MG63 (cell line): ENCODE measurements at regions not wholly inside any gene's neighbourhood (a gene's known extent, or its start where the extent isn't known, plus 50 kb on each side); places are given as distances from the start of the nearest gene placed in this dataset.
"Not testable (repeated sequence)": the region's sequence is repeated elsewhere in the genome, so short reads cannot be mapped to it uniquely, and the experiment has no call there.

Experiments used
- DNase-seq: peaks from one replicate; pipeline ENCODE4 v3.0.0-alpha.2; 2020
- H3K27me3 ChIP-seq: fragments of 250-450 bp; sonication (Bioruptor Pico); 2 replicates; pipeline ENCODE4 v1.5.1; 2020; ENCODE audit warnings: mild to moderate bottlenecking, moderate library complexity
- H3K36me3 ChIP-seq: fragments of 250-450 bp; sonication (Bioruptor Pico); 2 replicates; pipeline ENCODE4 v1.5.1; 2020; ENCODE audit warnings: mild to moderate bottlenecking, moderate library complexity
- H3K4me3 ChIP-seq: fragments of 250-450 bp; sonication (Bioruptor Pico); 2 replicates; pipeline ENCODE4 v1.5.1; 2020; ENCODE audit warnings: mild to moderate bottlenecking, moderate library complexity
- H3K9me3 ChIP-seq: fragments of 250-450 bp; sonication (Bioruptor Pico); 2 replicates; pipeline ENCODE4 v1.5.1; 2020; ENCODE audit warnings: mild to moderate bottlenecking, moderate library complexity

DNA sequence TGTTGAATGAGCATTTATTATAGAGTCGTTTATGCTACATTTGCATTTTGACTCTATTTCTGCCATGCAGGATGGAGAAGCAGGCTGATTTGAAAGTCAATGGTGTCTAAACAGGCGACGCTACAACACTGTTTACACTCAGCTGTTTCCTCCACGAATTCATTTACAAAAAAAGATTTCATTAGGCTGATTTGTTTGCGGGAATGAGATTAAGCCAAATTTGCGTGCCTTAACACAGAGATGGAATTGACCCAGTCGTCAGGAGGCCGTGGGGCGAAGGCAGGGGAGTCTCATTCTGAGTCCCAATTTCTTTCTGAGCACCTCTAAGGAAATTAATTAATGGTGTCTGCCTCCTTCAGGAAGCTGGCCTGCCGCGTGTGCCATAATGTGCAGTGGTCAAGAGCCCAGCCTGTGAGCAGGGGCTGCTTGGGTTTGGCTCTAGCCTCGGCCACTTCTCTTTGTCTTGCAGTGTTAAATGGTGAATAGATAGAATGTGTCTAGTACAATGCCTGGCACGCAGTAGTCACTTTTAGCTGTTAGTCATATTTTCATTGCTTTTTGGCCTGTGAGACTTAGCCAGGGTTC lies 88.6 kb upstream of the NKD1 start:
- Histone ChIP-seq H3K36me3 (no peaks in the 10 kb centered on the region), H3K9me3 (no peaks in the 10 kb centered on the region), H3K4me3 (no peak overlapping the region), H3K27me3 (no peaks in the 10 kb centered on the region)
- DNase-seq, result no peak

DNA sequence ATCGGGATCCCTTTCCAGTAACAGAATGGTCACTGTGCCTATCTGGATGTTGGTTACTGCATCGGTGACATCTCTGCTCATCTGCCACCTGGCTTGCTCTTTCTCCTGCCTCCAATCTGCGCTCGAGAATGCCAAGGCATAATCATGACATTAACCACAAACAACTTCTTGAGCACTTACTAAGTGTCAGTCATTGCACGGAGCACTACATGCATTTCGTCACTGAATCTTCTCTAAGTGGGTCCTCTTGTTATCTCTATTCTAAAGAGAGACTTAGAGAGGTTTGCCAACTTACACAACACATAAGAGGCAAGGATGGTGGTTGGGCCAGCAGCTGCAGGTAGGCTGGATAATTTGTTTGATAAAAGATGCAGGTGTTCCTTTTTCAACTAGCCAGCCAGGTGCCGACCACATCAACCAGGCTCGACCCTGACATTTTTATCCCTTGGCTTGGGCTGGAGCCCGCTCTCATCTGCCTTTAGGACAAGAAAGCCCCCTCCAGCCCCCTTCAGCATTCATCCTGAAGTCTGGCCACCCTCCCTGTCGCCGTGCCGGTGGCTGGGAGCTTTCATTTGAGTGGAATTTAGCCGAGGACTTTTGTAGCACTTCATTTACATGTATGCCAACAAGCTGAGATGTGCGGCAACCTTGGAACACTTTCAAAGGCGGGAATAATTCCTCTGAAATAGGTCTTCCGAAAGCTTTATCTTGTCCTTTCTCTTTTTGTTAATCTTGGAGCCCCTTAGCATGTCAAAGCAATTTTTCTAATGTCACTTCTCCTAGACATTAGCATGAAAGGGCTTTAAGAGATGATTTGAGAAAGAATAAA lies 89.3 kb upstream of the NKD1 start:
- H3K36me3 ChIP-seq, result no peaks in the 10 kb centered on the region
- H3K27me3 ChIP-seq, result no peaks in the 10 kb centered on the region
- no peaks in the 10 kb centered on the region for H3K9me3 ChIP-seq
- no peak for DNase-seq
- H3K4me3 ChIP-seq, result no peak overlapping the region

DNA sequence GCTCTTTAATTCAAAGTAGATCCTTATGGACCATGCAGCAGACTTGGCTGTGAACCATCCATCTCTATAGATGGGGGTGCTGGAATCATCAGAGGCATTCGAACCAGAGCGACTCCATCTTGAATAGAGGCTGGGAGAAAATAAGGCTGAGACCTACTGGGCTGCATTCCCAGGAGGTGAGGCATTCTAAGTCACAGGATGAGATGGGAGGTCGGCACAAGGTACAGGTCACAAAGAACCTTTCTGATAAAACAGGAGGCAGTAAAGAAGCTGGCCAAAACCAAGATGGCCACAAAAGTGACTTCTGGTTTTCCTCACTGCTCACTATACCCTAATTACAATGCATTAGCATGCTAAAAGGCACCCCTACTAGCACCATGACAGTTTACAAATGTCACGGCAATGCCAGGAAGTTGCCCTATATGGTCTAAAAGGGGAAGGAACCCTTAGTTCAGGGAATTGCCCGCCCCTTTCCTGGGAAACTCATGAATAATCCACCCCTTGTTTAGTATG lies 89.2 kb upstream of the BRD7 start:
- H3K4me3 ChIP-seq, result no peak overlapping the region
- H3K27me3 ChIP-seq, result no peaks in the 10 kb centered on the region
- DNase-seq, result no peak
- no peaks in the 10 kb centered on the region for H3K9me3 ChIP-seq
- no peaks in the 10 kb centered on the region for H3K36me3 ChIP-seq

DNA sequence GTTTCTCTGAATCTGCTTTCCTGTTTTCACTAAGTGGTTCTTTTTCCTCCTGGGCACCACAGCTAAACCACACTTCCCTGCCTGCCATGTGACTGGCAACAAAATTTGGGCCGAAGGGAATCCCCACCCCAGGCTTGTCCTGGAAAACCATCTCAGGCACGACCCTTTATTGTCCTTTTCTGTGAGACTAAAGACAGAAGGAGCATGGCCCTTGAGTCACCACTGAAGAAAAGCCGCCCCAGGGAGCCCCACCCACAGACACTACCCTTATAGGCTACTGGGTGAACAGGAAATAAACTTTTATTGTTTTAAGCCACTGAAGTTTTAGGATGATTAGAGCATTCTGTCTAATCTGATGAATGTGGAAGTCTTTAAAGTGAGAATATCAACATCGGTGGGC lies 88.6 kb upstream of the BRD7 start:
- DNase-seq, result no peak
- no peaks in the 10 kb centered on the region for H3K27me3 ChIP-seq
- no peak overlapping the region for H3K4me3 ChIP-seq
- H3K9me3 ChIP-seq, result no peaks in the 10 kb centered on the region
- no peaks in the 10 kb centered on the region for H3K36me3 ChIP-seq

DNA sequence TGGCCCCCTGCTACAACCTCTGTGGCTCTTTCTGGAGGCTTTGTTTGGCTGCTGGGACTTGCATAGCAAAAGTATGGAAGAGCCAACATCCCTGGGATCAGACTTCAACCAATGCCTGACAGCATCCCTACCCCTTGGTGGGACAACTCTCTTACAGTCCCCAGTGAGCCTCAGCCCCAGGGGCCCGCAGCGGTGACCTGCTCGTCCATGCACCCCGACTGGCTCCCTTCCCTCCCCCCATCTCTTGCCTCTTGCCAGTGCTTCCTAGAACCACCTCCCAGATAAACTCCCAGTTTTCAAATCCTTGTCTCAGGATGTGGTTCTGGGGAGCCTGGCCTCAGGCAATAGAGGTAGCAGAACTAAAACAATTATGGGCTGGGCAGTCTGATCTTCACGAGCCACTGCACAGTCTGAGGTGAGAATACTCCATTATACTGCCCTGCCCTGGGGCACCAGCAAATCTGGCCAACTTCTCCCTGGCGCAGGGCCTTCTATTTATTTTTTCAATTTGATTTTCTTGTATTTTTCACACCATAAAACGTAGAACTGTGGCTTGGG lies 86.6 kb upstream of the BRD7 start:
- H3K36me3 ChIP-seq, result no peaks in the 10 kb centered on the region
- no peaks in the 10 kb centered on the region for H3K9me3 ChIP-seq
- H3K4me3 ChIP-seq, result no peak overlapping the region
- DNase-seq, result no peak
- no peaks in the 10 kb centered on the region for H3K27me3 ChIP-seq

DNA sequence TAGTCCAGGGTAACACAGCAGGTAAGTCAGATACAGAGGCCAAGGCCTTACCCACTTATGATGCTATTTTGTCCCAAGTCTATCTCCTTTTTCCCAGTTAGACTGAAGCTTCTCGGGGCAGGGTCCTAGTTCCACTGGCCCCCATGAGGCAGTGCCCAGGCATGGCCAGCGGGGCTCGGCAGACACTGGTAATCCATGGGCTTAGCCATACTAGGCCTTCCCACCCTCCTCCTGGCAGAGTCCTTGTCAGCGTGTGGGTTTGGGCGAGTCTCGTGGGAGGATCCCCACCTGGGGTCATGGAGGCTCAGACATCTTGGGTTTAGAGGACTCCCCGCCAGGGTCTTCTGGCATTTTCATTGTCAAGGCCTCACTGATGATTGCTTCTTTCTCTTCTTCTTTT lies 84.7 kb upstream of the BRD7 start:
- H3K27me3 ChIP-seq, result no peaks in the 10 kb centered on the region
- H3K4me3 ChIP-seq, result no peak overlapping the region
- no peaks in the 10 kb centered on the region for H3K9me3 ChIP-seq
- no peak for DNase-seq
- no peaks in the 10 kb centered on the region for H3K36me3 ChIP-seq

DNA sequence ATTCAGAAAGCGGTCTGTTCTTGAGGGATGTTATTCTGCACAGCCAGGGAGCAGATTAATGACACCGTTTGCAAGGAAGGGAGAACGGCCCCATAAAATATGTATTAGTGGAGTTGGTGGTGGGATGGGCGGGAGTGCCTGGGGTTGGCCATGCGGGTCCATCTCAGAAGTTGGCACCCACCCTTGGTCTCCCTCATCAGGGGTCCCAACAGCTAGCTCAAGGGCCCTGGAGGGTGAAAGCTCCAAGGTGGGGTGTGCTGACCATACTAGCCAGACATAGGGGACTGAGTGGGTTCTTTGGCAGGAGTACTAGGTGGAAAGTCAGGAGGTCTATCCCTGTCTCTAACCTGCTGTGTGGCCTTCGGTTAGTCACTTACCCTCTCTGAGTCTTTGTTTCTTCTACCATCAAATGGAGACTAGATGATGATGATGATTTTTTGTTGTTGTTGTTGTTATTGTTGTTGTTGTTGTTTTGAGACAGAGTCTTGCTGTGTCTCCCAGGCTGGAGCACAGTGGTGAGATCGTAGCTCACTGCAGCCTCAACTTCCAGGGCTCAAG lies 83.2 kb upstream of the BRD7 start:
- no peak for DNase-seq
- H3K9me3 ChIP-seq, result no peaks in the 10 kb centered on the region
- no peak overlapping the region for H3K4me3 ChIP-seq
- no peaks in the 10 kb centered on the region for H3K27me3 ChIP-seq
- H3K36me3 ChIP-seq, result no peaks in the 10 kb centered on the region

DNA sequence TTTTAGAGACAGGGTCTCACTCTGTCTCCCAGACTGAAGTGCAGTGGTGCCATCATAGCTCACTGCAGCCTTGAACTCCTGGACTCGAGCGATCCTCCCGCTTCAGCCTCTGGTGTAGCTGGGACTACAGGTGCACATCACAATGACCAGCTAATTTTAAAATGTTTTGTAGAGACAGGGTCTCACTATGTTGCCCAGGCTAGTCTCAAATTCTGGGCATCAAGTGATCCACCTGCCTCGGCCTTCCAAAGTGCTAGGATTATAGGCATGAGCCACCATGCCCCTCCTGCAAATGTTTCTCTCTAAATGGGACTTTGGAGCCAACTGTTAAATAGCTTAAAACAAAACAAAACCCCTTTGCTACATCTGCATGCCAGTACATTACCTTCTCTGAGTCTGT lies 82.2 kb upstream of the BRD7 start:
- Histone ChIP-seq H3K4me3 (no peak overlapping the region), H3K27me3 (no peaks in the 10 kb centered on the region), H3K36me3 (no peaks in the 10 kb centered on the region), H3K9me3 (no peaks in the 10 kb centered on the region)
- no peak for DNase-seq

DNA sequence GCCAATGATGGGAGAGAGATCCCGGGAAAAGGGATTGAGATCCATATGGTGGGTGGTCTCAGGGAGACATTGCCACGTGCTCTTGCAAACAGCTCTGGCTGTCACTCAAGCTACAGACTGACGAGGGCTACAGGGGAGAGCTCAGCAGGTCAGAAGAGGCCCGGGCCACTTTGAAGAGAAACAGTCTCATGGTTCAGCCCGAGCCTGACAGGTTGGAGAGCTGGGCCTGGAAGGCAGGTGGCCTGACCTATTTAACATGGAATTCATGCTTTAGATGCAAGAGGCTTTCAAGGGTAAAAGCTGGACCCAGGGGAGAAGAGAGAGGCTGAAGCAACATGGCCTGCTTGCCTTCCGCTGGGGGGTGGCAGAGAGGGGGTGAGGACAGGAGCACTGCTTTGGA lies 81.0 kb upstream of the BRD7 start:
- no peaks in the 10 kb centered on the region for H3K36me3 ChIP-seq
- H3K9me3 ChIP-seq, result no peaks in the 10 kb centered on the region
- no peak for DNase-seq
- no peak overlapping the region for H3K4me3 ChIP-seq
- no peaks in the 10 kb centered on the region for H3K27me3 ChIP-seq

DNA sequence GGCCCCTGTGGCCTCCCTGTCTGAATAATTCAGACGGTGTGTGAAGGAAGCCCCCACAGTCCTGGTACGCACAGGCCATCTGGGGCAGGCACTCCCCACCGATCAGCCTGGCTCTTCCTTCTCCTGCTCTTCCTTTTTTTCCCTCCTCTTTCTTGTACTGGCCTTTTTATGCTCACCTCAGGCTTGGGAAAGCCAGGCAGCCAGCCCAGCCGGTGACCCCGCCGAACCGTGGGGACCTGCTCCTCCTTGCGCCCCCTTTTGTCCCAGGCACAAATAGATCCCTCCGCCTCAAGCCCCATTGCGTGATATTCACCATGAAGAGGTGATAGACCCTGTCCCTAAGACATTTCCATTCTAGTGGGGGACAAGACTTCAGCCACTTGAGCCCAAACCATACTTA lies 80.2 kb upstream of the BRD7 start:
- Histone ChIP-seq H3K4me3 (no peak overlapping the region), H3K9me3 (no peaks in the 10 kb centered on the region), H3K36me3 (no peaks in the 10 kb centered on the region), H3K27me3 (no peaks in the 10 kb centered on the region)
- no peak for DNase-seq

DNA sequence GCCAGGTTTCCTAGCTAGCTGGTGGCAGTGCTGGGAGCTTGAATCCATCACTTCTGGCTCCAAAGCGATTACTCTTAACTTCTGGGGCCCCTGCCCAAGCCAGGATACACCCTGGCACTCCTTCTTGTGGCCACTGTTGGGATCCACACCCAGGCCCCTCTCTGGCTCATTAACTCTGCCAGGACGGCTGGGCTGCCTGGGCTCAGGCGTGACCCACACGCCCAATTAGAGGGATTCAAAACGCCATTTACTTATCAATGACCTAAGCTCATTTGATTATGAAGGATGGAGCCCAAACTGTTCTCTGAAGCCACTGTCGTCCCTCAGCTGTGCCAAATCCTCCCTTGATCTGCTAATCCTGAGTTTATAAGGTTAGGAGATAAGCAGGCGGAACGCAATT lies 79.7 kb upstream of the BRD7 start:
- DNase-seq, result no peak
- Histone ChIP-seq H3K9me3 (no peaks in the 10 kb centered on the region), H3K4me3 (no peak overlapping the region), H3K36me3 (no peaks in the 10 kb centered on the region), H3K27me3 (no peaks in the 10 kb centered on the region)

DNA sequence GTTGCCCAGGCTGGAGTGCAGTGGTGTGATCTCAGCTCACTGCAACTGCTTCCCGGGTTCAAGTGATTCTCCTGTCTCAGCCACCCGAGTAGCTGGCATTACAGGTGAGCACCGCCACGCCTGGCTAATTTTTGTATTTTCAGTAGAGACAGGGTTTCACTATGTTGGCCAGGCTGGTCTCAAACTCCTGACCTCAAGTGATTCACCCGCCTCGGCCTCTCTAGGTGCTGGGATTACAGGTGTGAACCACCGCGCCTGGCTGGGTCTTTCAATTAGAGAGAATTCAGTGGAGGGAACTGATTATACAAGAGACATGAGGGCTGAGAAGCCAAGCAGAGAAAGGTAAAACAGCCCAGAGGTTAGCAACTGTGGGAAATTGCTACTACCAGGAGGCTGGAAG lies 78.6 kb upstream of the BRD7 start:
- H3K4me3 ChIP-seq, H3K27me3 ChIP-seq, DNase-seq, H3K9me3 ChIP-seq, H3K36me3 ChIP-seq: not testable (repeated sequence)

DNA sequence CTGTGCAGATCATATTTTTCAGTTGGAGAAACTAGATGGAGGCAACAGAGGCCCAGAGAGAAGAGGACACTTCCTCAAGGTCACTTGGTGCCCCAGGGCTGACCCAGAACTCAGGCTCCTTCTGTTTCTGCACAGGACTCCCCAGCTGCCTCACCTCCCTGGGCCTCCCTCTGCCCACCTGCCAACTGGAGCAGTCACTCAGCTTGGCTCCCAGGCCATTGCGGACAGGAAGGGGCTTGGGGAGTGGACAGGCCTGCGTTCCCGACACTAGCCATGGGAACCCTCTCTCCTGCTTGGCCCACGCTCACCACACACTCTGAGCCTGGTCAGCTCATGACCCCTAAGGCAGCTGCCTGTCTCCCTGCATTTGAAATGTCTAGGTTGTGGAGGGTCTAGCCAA lies 78.1 kb upstream of the BRD7 start:
- Histone ChIP-seq H3K9me3 (no peaks in the 10 kb centered on the region), H3K36me3 (no peaks in the 10 kb centered on the region), H3K4me3 (no peak overlapping the region), H3K27me3 (no peaks in the 10 kb centered on the region)
- DNase-seq, result no peak

DNA sequence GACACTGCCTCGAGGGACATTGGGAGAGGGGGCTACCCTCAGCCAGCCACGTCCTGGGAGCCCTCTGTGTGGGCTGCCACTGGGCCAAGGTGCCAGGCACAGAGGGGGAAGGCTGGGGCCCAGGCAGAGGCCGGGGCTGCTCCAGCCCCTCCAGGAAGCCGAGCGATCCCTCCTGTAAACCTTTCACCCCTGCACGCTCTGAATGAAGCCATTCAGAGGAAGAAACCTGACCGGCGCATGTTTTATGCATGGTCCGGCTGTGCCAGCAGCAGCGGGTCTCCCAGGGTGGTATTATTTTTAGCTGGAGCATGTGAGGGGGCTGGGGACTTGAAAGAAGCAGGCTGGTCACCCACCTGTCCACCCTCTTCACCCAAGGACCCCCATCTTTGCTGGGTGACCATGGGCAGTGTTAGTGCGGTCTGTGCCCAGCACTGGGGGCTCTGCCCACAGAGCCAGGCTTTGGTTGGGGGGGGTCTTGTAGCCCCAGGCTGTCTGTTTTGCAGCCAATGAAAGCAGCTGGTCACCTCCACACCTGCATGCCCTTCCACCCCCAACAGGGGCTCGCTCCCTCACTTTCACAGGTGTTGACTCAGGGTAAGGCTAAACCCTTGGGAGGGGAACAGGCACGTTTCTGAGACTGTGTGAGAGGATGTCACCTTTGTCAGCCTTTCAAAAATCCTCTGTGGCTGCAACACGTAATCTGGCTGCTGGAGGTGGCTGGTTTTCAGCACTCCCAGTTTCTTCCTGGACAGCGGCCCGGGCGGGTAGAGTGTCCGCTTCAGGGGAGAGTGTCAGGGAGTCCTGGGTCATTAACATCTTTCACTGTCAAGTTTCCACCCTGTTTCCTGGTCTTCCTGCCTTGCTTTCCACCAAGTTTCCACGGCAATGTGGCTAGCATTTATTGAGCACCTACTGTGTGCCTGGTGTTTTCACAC lies 77.1 kb upstream of the BRD7 start:
- Histone ChIP-seq H3K36me3 (no peaks in the 10 kb centered on the region), H3K9me3 (no peaks in the 10 kb centered on the region)
- no peak for DNase-seq

DNA sequence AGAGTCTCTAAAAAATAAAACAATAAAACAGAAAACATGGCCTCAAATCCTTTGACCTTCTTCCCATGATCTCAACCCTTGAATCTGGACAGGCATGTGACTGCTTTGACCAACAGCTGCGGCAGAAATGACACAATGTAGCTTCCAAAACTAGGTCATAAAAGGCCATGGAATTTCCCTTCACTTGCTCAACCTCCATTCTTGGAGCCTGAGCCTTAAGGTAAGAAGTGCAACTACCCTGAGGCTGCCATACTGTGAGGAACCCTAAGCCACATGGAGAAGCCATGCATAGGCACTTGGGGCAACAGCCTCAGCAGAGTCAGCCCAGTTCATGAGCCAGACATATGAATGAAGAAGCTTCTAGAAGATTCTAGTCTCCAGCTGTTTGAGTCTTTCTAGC lies 75.7 kb upstream of the BRD7 start:
- Histone ChIP-seq H3K9me3 (no peaks in the 10 kb centered on the region), H3K36me3 (no peaks in the 10 kb centered on the region), H3K27me3 (no peaks in the 10 kb centered on the region), H3K4me3 (no peak overlapping the region)
- no peak for DNase-seq

More for the DNA sequence above, 77.1 kb upstream of the BRD7 start:
- H3K4me3 ChIP-seq, result no peak overlapping the region
- H3K27me3 ChIP-seq, result no peaks in the 10 kb centered on the region

DNA sequence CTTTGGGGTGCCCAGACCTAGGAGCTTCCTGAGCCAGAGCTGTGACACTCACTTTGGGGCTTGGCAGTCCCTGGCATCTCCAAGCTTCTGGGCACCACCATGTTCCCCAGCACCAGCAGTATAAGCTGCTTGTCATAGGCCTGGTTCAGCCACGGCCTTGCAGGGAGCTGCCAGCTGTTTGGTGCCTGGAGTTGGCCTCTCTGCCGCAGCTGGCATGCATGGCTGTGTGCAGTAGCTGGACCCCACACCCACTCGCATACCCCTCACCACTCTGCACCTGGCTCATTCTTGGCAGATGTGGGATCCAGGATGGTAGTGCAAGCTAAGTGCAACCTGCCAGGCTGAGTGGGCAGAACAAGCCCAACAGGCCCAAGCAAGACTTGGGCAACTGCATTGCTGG lies 73.4 kb upstream of the BRD7 start:
- H3K9me3 ChIP-seq, result no peaks in the 10 kb centered on the region
- no peak overlapping the region for H3K4me3 ChIP-seq
- no peak for DNase-seq
- no peaks in the 10 kb centered on the region for H3K27me3 ChIP-seq
- no peaks in the 10 kb centered on the region for H3K36me3 ChIP-seq
